ENCODE measurements at regions not wholly inside any gene's neighbourhood (a gene's known extent, or its start where the extent isn't known, plus 50 kb on each side); places are given as distances from the start of the nearest gene placed in this dataset.
A peak's percentile ranks its signal among the peaks of the same experiment; 100 is the strongest.

DNA sequence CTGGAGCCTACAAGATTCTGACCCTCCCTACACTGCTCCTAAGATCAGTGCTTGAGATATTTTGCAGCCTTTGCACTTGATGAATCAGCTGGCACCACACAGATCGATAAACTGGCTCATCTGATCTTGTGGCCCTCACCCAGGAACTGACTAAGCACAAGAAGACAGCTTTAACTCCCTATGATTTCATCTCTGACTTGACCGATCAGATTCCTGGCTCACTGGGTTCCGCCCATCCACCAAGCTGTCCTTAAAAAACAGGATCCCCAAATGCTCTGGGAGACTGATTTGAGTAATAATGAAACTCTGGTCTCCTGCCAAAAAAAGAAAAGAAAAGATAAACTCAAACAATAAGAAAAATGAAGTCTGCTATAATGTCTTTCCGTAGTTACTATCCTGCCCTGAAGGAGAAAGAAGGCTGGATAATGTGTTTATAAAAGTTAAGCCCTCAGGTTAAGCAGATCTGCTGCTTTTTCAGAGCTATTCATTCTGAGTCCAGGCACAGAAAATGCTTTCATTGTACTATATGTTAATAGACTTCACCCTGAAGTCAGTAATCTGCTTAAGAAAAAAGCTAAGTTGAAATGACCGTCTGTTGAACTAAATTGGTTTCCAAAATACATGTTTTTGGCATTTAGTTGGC is 795.2 kb downstream of the TRIML1 start:
- TF ChIP-seq CBX3 (IDR thresholded peaks at IDR 0.05; ENCODE audit: low read depth) (0 out of 2 replicates have a peak, but pooled peaks have one; percentile 45), FOSL1 (IDR thresholded peaks at IDR 0.05; ENCODE audit: low read depth) (peak; percentile 59), EZH2 (IDR thresholded peaks at IDR 0.05) (no peak), JUND (IDR thresholded peaks at IDR 0.05) (peak; percentile 56), SP1 (IDR thresholded peaks at IDR 0.05; ENCODE audit: low read depth) (peak; percentile 36)
- Histone ChIP-seq H3K36me3 (ENCODE audit: control insufficient read depth in 1 of 2, insufficient read depth in 2 of 2, low read length in 2 of 2) (no peaks in the 10 kb centered on the region), H3K4me2 (ENCODE audit: low read length) (0 out of 2 replicates have a peak overlapping the region, but pooled peaks have one; percentile 11), H3K79me2 (ENCODE audit: insufficient read depth, low read length) (no peaks in the 10 kb centered on the region), H3K9me2 (ENCODE audit: insufficient read depth) (no peaks in the 10 kb centered on the region), H3K27ac (ENCODE audit: low read depth, low read length) (no peak overlapping the region), H3K27me3 (ENCODE audit: insufficient read depth, low read length) (no peaks in the 10 kb centered on the region), H3K4me1 (ENCODE audit: control insufficient read depth in 1 of 2, insufficient read depth in 2 of 2, low read length in 2 of 2) (peaks cover 0 to 7% of the 10 kb centered on the region in 2 experiments; a peak in 1 of 4 replicates), H3K4me3 (replicated peaks in 1 of 2; ENCODE audit: low read depth in 1 of 2, low read length in 2 of 2) (no peak overlapping the region), H3K9me3 (ENCODE audit: control insufficient read depth in 1 of 2, insufficient read depth in 1 of 2, low read depth in 1 of 2, low read length in 2 of 2) (peaks cover 0 to 2% of the 10 kb centered on the region in 2 experiments; a peak in 2 of 4 replicates), H3K9ac (ENCODE audit: low read length) (no peak overlapping the region), H2AFZ (ENCODE audit: low read depth, low read length, poor library complexity, severe bottlenecking) (no peak overlapping the region), H4K20me1 (ENCODE audit: insufficient read depth) (no peaks in the 10 kb centered on the region)
- BruUV-seq (replicated peaks): no TSS peak
- DNase-seq (ENCODE audit: low read depth, low spot score) (peak; percentile 18), ATAC-seq (no peak)
- ChIA-PET RAD21 (ENCODE audit: low non-redundant PET in 1 of 2, low total read pairs in 2 of 2, uncharacterized antibody in 2 of 2, unreplicated experiment in 2 of 2) (no interaction called here), CTCF (no interaction called here), POLR2A (no interaction called here)
- intact Hi-C loops (cut with micrococcal nuclease): no loop called here

DNA sequence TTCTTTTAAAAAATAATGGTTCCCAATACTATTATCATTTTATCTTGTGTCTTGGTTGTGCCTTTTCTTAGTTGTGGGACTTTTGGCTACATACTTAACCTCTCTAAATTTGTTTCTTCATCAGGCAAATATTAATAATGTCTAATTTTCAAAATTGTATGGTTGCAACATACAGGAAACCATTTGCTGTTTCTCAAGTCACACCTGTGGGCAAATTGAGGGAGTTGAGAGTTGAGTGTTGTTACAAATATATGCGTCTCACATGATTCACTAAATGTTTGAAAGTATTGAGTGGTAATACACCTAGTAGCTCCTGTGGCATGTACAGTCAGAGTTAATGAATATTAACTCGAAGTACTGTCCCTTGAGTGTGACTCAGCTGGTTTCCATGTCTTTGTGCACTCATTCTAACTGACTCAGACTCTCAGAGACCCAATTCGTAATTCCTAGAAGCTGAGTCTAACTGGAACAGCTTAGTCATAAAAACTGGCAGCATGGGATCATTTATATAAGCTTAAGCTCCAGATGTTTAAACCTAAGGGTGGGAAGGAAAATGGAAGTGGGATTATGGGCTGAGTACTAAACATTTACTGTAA is 802.4 kb downstream of the TRIML1 start:
- intact Hi-C loops (cut with micrococcal nuclease): no loop called here
- peak; percentile 70 for TF ChIP-seq CEBPB (IDR thresholded peaks at IDR 0.05; ENCODE audit: low read depth)
- peak; percentile 99 for TF ChIP-seq FOSL1 (IDR thresholded peaks at IDR 0.05; ENCODE audit: low read depth)
- no peak for TF ChIP-seq ZFX (IDR thresholded peaks at IDR 0.05)
- 0 out of 2 replicates have a peak, but pooled peaks have one; percentile 24 for TF ChIP-seq EGR1 (IDR thresholded peaks at IDR 0.05; ENCODE audit: low read depth)
- no peak; the same call in 1 of the 2 replicates for TF ChIP-seq ELF1 (IDR thresholded peaks at IDR 0.05; ENCODE audit: borderline replicate concordance, low read depth)
- TF ChIP-seq TCF7L2 (IDR thresholded peaks at IDR 0.05; ENCODE audit: borderline replicate concordance, extremely low read depth, insufficient read depth, insufficient read length): no peak
- no peak for TF ChIP-seq POLR2A (IDR thresholded peaks at IDR 0.05; ENCODE audit: borderline replicate concordance, extremely low read depth, insufficient read depth, insufficient read length)
- peak; percentile 98 for TF ChIP-seq JUND (IDR thresholded peaks at IDR 0.05)
- TF ChIP-seq, protein P1, sequence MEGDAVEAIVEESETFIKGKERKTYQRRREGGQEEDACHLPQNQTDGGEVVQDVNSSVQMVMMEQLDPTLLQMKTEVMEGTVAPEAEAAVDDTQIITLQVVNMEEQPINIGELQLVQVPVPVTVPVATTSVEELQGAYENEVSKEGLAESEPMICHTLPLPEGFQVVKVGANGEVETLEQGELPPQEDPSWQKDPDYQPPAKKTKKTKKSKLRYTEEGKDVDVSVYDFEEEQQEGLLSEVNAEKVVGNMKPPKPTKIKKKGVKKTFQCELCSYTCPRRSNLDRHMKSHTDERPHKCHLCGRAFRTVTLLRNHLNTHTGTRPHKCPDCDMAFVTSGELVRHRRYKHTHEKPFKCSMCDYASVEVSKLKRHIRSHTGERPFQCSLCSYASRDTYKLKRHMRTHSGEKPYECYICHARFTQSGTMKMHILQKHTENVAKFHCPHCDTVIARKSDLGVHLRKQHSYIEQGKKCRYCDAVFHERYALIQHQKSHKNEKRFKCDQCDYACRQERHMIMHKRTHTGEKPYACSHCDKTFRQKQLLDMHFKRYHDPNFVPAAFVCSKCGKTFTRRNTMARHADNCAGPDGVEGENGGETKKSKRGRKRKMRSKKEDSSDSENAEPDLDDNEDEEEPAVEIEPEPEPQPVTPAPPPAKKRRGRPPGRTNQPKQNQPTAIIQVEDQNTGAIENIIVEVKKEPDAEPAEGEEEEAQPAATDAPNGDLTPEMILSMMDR (IDR thresholded peaks at IDR 0.05 in 2 of 3, conservative IDR thresholded peaks at IDR 0.05 in 1 of 3; ENCODE audit: borderline replicate concordance in 1 of 3, insufficient read depth in 1 of 3, low read depth in 2 of 3, low read length in 2 of 3): no peak
- TF ChIP-seq, protein P2, sequence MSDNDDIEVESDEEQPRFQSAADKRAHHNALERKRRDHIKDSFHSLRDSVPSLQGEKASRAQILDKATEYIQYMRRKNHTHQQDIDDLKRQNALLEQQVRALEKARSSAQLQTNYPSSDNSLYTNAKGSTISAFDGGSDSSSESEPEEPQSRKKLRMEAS (IDR thresholded peaks at IDR 0.05): peak; percentile 63
- TF ChIP-seq, protein P3, sequence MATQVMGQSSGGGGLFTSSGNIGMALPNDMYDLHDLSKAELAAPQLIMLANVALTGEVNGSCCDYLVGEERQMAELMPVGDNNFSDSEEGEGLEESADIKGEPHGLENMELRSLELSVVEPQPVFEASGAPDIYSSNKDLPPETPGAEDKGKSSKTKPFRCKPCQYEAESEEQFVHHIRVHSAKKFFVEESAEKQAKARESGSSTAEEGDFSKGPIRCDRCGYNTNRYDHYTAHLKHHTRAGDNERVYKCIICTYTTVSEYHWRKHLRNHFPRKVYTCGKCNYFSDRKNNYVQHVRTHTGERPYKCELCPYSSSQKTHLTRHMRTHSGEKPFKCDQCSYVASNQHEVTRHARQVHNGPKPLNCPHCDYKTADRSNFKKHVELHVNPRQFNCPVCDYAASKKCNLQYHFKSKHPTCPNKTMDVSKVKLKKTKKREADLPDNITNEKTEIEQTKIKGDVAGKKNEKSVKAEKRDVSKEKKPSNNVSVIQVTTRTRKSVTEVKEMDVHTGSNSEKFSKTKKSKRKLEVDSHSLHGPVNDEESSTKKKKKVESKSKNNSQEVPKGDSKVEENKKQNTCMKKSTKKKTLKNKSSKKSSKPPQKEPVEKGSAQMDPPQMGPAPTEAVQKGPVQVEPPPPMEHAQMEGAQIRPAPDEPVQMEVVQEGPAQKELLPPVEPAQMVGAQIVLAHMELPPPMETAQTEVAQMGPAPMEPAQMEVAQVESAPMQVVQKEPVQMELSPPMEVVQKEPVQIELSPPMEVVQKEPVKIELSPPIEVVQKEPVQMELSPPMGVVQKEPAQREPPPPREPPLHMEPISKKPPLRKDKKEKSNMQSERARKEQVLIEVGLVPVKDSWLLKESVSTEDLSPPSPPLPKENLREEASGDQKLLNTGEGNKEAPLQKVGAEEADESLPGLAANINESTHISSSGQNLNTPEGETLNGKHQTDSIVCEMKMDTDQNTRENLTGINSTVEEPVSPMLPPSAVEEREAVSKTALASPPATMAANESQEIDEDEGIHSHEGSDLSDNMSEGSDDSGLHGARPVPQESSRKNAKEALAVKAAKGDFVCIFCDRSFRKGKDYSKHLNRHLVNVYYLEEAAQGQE (IDR thresholded peaks at IDR 0.05; ENCODE audit: low read depth): no peak

More for the DNA sequence above, 802.4 kb downstream of the TRIML1 start:
- ChIA-PET POLR2A (interaction anchor here (1.1 kb wide), 1 partner anchor 11 kb away, joined by 4 read pairs; no protein-coding TSS in a partner anchor), RAD21 (ENCODE audit: low non-redundant PET in 1 of 2, low total read pairs in 2 of 2, uncharacterized antibody in 2 of 2, unreplicated experiment in 2 of 2) (no interaction called here), CTCF (no interaction called here)
- no peaks in the 10 kb centered on the region for H3K9me3 ChIP-seq (ENCODE audit: control insufficient read depth in 1 of 2, insufficient read depth in 1 of 2, low read depth in 1 of 2, low read length in 2 of 2)
- H3K4me3 ChIP-seq (replicated peaks in 1 of 2; ENCODE audit: low read depth in 1 of 2, low read length in 2 of 2): no peak overlapping the region
- peak overlapping the region; percentile 56 for H3K4me2 ChIP-seq (ENCODE audit: low read length)
- no peaks in the 10 kb centered on the region for H3K36me3 ChIP-seq (ENCODE audit: control insufficient read depth in 1 of 2, insufficient read depth in 2 of 2, low read length in 2 of 2)
- peak; percentile 95 for DNase-seq (ENCODE audit: low read depth, low spot score)
- peak overlapping the region; percentile 56; the same call in 1 of the 2 replicates for H3K27ac ChIP-seq (ENCODE audit: low read depth, low read length)
- peak overlapping the region; percentile 40; the same call in 1 of the 2 replicates for H3K9ac ChIP-seq (ENCODE audit: low read length)
- H4K20me1 ChIP-seq (ENCODE audit: insufficient read depth): no peaks in the 10 kb centered on the region
- no peaks in the 10 kb centered on the region for H3K79me2 ChIP-seq (ENCODE audit: insufficient read depth, low read length)
- peak; percentile 95 for ATAC-seq
- H2AFZ ChIP-seq (ENCODE audit: low read depth, low read length, poor library complexity, severe bottlenecking): peak overlapping the region; percentile 72
- BruUV-seq (replicated peaks): no TSS peak
- H3K9me2 ChIP-seq (ENCODE audit: insufficient read depth): no peaks in the 10 kb centered on the region
- H3K27me3 ChIP-seq (ENCODE audit: insufficient read depth, low read length): no peaks in the 10 kb centered on the region
- peaks cover 0 to 20% of the 10 kb centered on the region in 2 experiments; a peak in 2 of 4 replicates for H3K4me1 ChIP-seq (ENCODE audit: control insufficient read depth in 1 of 2, insufficient read depth in 2 of 2, low read length in 2 of 2)
